ENCODE measurements at regions not wholly inside any gene's neighbourhood (a gene's known extent, or its start where the extent isn't known, plus 50 kb on each side); places are given as distances from the start of the nearest gene placed in this dataset.

DNA sequence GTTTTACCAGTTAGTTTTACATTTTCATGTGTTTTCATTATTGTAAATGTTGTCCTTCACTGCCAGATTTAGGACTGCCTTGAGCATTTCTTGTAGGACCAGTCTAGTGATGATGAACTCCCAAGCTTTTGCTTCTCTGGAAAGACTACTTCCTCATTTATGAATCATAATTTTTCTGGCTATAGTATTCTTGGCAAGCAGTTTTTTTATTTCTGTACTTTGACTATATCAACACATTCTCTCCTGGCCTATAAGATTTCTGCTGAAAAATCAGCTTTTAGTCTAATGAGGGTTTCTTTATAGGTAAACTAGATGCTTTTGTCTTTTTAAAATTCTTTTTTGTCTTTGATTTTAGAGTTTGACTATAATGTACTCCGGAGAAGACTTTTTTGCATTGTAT lies 256.8 kb upstream of the GRAMD2B start:
- DNase-seq (ENCODE audit: low spot score) (no peak), FAIRE-seq (no peak)

DNA sequence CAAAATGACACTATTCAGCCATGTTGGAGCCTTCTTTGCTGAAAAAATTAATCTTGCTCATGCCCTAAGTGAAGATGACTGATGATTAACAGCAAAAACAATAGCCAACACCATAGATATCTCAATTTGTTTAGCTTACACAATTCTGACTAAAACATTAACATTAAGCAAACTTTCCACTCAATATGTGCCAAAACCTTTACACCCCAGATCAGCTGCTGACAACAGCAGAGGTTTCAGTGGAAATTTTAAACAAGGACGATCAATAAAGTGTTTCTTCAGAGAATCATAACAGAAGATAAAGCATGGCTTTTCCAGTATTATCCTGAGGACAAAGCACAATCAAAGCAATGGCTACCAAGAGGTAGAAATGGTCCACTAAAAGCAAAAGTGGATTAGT lies 254.4 kb upstream of the GRAMD2B start:
- FAIRE-seq, result no peak
- no peak for DNase-seq (ENCODE audit: low spot score)

DNA sequence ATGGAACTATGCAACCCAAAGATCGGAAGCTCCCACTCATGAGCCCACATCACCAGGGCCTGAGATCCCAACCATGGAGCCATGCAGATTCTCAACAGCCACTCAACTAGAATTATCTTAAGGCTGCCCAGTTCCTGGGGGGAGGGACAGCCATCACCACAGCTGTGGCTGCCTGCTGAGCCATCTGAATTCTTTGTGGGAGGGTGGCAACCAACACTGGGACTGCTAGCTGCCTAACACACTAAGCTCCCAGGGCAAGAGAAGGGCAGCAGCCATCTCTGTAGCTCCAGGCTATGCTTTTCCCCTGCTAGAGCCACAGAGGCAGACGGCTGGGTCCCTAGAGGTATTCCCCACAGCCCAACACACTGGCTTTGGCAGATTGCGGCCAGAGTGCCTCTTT lies 251.3 kb upstream of the GRAMD2B start:
- FAIRE-seq (no peak), DNase-seq (ENCODE audit: low spot score) (no peak)

DNA sequence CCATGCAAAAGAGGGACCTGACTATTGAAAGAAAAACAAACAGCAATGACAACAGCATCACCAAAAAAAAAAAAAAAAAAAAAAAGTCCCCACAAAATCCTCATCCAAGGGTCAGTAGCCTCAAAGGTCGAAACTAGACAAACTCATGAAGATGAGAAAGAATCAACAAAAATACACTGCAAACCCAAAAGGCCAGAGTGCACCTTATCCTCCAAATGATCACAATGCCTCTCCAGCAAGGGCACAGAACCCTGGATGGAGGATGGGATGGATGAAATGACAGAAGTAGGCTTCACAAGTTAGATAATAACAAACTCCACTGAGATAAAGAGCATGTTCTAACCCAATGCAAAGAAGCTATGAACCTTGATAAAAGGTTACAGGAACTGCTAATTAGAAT lies 250.4 kb upstream of the GRAMD2B start:
- no peak for FAIRE-seq
- DNase-seq (ENCODE audit: low spot score), result no peak

DNA sequence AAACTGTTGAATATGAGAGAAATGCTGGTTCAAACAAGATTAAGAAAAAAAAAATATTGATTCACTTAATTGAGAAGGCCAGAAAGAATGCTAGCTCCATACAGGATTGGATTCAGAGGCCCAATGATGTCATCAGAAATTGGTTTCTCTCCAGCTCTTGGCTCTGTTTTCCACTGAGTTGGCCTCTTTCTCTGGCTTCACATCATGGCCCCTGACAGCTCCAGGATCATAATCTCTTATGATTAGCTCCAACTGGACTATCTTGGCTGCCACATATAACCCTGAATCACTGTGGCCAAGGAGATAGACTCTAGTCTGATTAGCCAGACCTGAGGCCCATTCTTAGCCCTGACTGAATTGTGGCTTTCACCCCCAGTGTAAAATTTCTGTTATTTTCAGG lies 244.7 kb upstream of the GRAMD2B start:
- DNase-seq (ENCODE audit: low spot score) (no peak), FAIRE-seq (no peak)

DNA sequence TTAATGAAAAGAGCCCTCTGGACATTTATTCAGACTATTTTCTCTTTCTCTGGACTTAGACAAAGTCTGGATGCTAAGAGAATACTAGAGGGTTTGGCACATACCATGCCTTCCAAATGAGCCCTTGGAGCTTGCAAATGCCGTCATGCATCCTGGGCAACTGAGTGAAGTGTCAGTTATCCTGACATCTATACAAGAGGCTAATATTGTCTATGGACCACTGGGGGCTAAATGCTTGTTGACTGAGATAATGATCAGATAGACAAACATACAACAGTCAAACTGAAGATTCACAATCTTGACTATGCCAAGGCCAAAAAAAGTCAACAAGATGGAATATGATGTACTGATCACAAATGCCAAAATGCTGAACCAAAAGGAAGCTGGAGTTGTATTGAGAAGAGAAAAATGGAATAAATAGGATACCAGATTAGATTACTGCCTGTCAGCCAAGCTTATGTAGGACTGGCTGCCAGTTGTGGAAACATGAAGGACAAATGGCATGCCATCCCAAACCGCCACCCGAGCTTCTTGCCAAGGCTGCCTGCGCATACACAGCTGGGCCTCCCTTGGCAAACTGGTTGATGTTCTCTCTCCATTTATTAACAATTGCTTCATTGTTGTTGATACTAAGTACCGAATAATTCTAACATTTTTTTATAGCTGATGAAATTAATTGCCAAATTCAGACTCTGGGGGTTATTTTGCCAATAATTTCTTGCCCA lies 240.1 kb upstream of the GRAMD2B start:
- FAIRE-seq (no peak), DNase-seq (ENCODE audit: low spot score) (no peak)

DNA sequence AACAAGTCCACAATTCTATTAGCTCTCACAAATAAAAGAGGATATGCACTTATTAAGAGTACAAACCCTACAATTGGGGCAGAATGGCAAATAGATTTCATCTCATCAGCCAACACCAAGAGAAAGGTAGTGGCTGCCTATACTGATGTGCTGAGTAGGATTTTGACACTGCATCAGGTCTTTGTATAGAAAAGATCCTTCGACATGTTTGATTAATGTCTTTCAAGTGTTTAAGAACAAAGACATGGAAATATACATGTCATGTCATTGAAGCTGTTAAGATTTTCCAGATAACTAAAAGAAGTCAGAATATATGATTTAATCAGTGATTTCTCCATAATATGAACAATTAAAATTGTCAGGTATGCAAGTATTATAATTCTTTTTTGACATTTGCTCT lies 238.7 kb upstream of the GRAMD2B start:
- DNase-seq (ENCODE audit: low spot score) (no peak), FAIRE-seq (no peak)

DNA sequence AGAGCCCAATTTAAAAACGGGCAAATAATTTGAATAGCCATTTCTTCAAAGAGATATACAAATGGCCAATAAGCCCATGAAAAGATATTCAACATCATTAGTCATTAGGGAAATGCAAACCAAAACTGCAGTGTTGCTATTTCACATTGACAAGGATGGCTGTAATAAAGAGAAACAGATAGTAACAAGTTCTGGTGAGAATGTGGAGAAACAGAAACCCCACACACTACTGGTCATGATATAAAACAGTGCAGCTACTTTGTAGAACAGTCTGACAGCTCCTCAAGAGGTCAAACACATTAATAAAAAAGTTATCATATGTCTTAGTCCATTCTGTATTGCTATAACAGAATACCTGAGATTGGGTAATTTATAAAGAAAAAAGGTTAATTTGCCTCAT lies 237.0 kb upstream of the GRAMD2B start:
- FAIRE-seq, result no peak
- DNase-seq (ENCODE audit: low spot score), result no peak

DNA sequence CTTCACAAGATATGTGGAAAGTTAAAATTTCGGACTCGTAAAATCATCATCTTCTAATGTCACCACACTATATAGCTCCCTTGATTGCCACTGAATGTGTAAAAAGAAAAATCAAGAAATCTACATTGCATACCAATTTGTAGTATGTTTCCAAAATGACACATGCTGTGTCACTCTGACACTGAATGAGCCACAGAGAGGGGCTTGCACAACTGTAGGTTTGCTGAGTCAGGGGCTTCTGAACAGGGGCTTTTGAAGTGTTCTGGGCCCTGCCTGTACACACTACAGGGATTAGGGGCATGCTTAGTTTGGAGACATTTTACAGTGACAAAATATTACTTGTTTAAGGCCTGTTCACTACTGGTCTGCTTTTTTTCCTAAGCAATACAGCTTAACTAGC lies 234.4 kb upstream of the GRAMD2B start:
- DNase-seq (ENCODE audit: low spot score) (no peak), FAIRE-seq (no peak)

DNA sequence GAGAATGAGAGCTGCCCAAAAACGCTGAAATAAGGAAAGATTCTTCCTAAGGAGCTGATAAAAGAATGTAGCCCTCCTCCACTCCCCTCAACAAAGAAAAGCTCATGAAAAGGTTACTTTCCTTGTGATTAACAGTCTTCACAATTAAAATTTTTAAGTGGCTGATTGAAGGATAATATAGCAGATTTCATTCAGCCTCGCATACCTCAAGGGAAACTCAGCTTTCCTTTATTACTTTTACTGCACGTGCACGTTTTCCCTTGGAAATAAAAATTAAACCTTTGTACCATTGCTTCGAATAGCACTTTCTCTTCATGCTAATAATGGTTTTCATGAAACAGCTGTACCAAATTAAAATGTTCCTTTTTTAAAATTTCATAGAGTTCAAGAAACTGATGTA lies 234.0 kb upstream of the GRAMD2B start:
- no peak for FAIRE-seq
- no peak for DNase-seq (ENCODE audit: low spot score)

DNA sequence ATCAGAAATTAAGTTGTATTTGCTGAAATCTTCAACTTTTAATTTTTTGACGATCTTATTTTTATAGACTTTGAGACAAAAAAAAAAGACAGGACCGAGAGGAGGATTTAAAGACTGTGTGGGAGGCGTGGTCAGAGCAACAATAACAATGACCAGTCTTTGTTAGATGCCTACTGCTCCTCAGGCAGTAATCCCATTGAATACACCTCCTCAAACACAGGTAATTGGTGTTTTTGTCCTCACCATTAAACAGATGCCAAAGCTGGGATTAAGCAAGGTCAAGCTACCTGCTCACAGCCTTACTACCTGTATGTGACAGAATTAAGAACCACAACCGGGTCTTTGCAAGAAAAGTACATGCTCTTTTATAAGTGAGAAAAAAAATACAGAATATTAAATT lies 233.3 kb upstream of the GRAMD2B start:
- DNase-seq (ENCODE audit: low spot score), result no peak
- no peak for FAIRE-seq

DNA sequence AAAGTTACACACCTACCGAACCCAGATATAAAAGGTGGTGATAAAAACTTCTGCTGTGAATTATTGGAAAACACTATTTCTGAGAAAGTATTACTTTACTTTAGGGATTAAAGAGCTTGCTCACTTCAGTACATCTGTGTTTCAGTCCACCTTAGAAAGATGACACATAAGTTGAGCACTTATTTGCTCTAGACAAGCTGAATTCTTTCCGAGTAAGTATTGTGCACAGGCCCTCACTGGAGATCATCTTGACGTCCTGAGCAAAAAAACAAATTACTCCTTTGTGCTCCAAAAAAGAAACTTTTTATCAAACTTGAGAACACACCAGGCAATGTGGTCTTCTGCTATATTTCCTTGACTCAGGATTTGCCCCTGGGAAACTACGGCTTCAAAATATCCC lies 231.0 kb upstream of the GRAMD2B start:
- FAIRE-seq (no peak), DNase-seq (ENCODE audit: low spot score) (no peak)

DNA sequence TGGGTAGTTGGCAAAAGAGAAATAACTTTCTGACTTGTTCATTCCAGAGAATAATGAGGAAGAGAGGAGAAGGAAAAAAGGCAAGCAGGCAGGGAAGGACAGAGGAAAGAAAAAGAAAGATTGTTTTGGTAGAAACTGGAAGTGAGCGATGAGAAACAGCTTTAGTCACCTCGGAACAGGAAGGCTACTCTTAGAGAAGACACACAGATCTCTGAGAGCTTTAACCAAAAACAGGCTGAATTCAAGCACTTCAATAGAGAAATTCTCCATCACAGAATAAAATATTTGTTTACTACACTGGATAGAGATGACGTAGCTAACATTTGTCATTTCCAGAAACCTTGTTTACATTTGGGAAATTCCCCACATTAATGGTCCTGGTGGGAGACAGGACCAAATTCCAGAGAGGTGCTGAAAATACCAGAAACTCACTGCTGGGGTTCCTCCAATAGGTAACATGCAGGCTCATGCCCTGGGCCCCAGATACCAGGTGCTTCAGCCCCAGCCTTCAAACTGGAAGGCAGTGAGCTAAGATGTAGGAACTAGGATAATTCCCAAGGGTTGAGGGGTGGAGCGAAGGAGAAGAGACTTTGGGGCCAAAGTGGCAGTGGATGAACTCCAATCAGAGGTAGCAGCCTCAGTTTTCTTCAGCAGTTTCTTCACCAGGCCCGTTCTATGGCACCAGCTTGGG lies 227.7 kb upstream of the GRAMD2B start:
- FAIRE-seq (no peak), DNase-seq (ENCODE audit: low spot score) (no peak)

DNA sequence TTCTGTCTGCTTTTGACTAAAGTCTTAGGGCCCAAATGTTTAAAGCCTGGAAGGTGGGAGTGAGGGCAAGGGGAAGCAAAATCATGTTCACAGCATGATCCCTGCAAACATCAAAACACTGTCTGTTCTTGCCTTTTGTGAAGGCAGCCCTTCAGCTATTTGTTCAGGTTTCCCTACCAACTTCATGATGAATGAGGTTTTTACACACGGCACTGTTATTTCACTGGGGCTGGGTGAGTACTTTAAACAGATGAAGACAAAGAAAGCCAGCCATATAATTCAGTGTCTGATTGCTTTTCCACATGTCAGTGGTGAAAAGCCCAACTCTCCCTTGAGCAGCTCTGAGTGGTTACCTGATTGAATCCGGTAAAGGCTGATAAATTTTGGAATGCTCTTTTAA lies 224.7 kb upstream of the GRAMD2B start:
- DNase-seq (ENCODE audit: low spot score), result no peak

DNA sequence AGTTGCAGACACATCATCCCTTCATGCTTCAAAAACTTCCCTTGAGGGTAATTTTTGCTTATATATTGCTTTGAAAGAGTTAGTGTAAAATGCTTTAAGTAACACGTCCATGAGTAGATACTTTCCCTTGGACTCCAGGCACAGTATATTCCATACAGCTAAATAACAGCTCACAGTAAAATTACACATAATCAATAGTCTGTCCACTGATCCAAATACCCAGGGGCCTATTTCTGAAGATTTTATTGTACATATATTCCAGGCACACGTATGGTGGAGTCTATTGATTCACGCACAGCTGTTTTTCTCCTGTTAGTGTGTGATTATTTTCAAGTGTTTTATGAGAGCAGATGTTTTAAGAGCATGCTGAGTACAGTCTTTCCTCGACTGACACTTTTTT lies 223.7 kb upstream of the GRAMD2B start:
- DNase-seq (ENCODE audit: low spot score) (no peak), FAIRE-seq (no peak)

More for the DNA sequence above, 224.7 kb upstream of the GRAMD2B start:
- FAIRE-seq, result no peak

DNA sequence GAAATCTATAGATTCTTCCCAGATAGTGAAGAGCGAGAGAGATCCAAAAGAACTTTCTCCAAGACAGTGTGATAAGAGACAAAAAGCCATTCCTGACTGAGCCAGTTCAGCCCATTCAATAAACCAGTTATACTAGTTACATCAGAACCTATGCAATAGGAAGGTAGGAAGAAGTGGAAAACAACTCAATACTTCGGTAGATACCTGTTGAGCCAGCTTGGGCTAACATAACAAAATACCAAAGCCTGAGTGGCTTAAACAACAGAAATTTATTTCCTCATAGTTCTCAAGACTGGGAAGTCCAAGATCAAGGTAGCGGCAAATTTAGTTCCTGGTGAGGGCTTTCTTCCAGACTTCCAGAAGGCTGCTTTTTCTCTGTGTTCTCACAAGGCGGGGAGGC lies 214.5 kb upstream of the GRAMD2B start:
- FAIRE-seq, result no peak

DNA sequence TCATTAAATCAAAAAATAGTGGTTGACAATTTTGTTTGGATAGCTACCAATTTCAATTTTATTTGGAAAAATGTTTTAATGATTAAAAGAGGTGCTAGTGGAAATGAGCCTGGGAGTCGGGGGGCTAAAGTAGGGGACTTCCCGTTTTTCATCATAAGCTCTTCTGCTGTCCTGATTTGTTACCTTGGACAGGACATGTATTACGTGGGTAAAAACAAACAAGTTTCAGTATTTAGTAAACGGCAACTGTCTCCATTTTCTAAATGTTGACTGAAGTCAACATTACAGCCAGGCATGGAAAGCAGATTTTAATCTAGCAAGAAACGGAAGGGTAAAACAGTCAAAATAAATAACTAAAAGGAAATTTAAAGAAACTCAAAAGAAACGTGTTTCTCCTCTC lies 212.3 kb upstream of the GRAMD2B start:
- FAIRE-seq, result no peak

More for the DNA sequence above, 214.5 kb upstream of the GRAMD2B start:
- DNase-seq (ENCODE audit: low spot score), result no peak

DNA sequence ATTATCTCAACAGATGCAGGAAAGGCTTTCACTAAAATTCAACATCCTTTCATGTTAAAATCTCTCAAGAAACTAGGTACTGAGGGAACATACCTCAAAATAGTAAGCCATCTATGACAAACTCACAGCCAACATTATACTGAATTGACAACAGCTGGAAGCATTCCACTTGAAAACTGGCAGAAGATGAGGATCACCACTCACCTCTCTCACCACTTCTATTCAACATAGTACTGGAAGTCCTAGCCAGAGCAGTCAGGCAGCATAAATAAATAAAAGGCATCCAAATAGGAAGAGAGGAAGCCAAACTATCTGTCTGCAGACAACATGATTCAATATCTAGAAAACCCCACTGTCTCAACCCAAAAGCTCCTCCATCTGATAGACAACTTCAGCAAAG lies 203.6 kb upstream of the GRAMD2B start:
- DNase-seq (ENCODE audit: low spot score), result no peak
- FAIRE-seq, result no peak

More for the DNA sequence above, 212.3 kb upstream of the GRAMD2B start:
- no peak for DNase-seq (ENCODE audit: low spot score)

DNA sequence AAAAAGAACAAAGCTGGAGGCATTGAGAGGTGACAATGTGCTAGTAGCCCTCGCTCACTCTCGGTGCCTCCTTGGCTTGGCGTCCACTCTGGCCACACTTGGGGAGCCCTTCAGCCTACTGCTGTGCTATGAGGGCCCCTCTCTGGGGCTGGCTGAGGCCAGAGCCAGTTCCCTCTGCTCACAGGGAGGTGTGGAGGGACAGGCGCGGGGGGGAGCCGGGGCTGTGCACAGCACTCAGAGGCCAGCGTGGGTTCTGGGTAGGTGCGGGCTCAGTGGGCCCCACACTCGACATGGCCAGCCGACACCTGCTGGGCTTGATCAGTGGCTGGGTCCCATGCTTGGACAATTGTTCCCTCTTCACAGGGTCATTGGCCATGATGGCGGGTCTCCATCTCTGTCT lies 202.5 kb upstream of the GRAMD2B start:
- DNase-seq (ENCODE audit: low spot score) (no peak), FAIRE-seq (no peak)

DNA sequence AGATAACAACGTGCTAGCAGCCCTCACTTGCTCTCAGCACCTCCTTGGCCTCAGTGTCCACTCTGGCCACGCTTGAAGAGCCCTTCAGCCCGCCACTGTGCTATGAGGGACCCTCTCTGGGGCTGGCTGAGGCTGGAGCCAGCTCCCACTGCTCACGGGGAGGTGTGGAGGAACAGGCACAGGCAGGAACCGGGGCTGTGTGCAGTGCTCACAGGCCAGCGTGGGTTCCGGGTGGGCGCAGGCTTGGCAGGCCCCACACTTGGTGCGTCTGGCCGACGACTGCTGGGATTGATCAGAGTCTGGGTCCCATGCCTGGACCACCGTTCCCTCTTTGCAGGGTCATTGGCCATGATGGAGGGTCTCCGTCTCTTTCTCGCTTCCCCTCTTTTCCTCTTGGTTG lies 194.3 kb upstream of the GRAMD2B start:
- DNase-seq (ENCODE audit: low spot score) (no peak), FAIRE-seq (no peak)

DNA sequence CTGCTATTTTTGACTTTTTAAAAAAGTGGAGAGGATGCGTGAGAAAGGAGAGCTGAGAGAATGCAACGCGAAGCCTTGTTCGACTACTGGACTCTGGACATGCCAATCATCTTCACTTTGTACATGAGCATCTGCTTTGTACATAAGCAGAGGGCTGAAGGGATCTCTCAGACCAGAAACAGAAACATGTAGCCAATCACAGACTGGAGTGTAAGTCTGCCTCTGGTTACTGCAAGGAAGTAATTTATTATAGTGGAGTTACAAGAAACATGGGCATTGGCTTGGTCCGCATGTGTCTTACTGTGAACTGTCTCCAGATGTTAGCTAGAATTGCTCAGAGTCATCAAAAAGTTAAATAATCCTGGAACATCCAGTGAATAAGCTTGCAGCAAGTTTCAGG lies 190.0 kb upstream of the GRAMD2B start:
- DNase-seq (ENCODE audit: low spot score) (no peak), FAIRE-seq (no peak)

DNA sequence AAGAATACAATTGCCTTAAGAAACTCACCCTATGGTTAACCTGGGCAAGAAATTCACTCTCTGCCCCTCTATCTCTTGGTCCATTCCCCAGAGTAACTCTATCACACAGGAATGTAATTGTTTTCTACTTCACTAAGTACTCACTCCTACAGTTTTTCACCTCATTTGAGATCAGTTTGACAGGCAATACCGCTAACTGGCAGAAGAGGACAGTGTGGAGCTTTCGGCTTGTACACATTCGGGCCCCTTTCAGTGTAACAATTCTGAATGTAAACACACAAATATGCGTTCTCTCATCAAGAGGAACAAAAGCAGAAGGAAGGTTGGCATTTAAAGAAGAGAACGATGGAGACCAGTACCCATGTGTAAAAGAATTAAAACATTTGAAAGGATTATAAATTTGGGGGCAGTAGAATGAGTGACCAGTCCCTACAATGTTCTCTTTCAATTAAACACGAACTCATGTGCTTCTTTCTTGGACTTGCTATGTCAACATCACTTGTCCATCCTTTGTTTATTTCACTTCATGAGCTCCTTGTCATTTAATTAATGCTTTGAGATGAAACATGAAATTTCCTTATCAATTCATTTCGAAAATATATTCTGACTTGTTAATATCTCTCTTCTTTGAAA lies 188.5 kb upstream of the GRAMD2B start:
- DNase-seq (ENCODE audit: low spot score) (peak; percentile 42), FAIRE-seq (no peak)

DNA sequence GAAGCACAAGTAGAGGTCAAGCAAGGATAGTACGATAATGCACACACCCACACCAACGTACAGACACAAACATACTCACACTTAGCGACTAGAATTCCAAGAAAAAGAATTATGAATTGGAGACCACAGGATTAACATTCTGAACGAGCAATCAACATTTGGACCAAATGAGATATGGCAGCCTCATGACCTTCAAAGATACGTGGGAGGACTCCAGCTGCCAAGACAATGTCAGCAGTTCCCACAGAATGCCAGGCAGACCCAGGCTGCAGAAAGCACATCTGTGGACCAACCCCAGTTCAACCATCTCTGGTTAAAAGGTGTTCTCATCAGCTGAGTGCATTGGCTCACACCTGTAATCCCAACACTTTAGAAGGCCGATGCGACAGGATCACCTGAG lies 187.6 kb upstream of the GRAMD2B start:
- no peak for FAIRE-seq
- no peak for DNase-seq (ENCODE audit: low spot score)

Data from urothelium cell line (cell line).